ENCODE measurements at regions not wholly inside any gene's neighbourhood (a gene's known extent, or its start where the extent isn't known, plus 50 kb on each side); places are given as distances from the start of the nearest gene placed in this dataset.

- no peak for DNase-seq
These were observed 516.4 kb downstream of the RPS24 start for GRCh38 chr10:78550090-78550489.

- DNase-seq: no peak
These were observed 517.1 kb downstream of the RPS24 start for GRCh38 chr10:78550716-78551115.

GRCh38 chr10:78551184-78552005, 517.4 kb upstream of the ZMIZ1 start:
- DNase-seq: no peak

- DNase-seq: no peak
These were observed 516.4 kb upstream of the ZMIZ1 start for GRCh38 chr10:78552261-78552811.

GRCh38 chr10:78553792-78554191, 515.0 kb upstream of the ZMIZ1 start:
- no peak for DNase-seq

- DNase-seq: no peak
These were observed 513.6 kb upstream of the ZMIZ1 start for GRCh38 chr10:78555128-78555527.

GRCh38 chr10:78556705-78557432, 511.9 kb upstream of the ZMIZ1 start:
- DNase-seq: no peak

- no peak for DNase-seq
These were observed 511.3 kb upstream of the ZMIZ1 start for GRCh38 chr10:78557433-78557925.

GRCh38 chr10:78559661-78560340, 509.0 kb upstream of the ZMIZ1 start:
- DNase-seq: no peak

- DNase-seq: no peak
These were observed 508.5 kb upstream of the ZMIZ1 start for GRCh38 chr10:78560341-78560688.

GRCh38 chr10:78563314-78563713, 505.5 kb upstream of the ZMIZ1 start:
- DNase-seq: no peak

- no peak for DNase-seq
These were observed 502.9 kb upstream of the ZMIZ1 start for GRCh38 chr10:78565841-78566240.

GRCh38 chr10:78566284-78567111, 502.3 kb upstream of the ZMIZ1 start:
- DNase-seq: no peak

- no peak for DNase-seq
These were observed 500.9 kb upstream of the ZMIZ1 start for GRCh38 chr10:78567680-78568455.

- no peak for DNase-seq
These were observed 500.1 kb upstream of the ZMIZ1 start for GRCh38 chr10:78568620-78569019.

- DNase-seq: no peak
These were observed 498.0 kb upstream of the ZMIZ1 start for GRCh38 chr10:78570633-78571235.

- DNase-seq: no peak
These were observed 497.5 kb upstream of the ZMIZ1 start for GRCh38 chr10:78571286-78571685.

GRCh38 chr10:78571891-78572290, 496.9 kb upstream of the ZMIZ1 start:
- DNase-seq: no peak

- DNase-seq: no peak
These were observed 496.2 kb upstream of the ZMIZ1 start for GRCh38 chr10:78572565-78572964.

- DNase-seq: no peak
These were observed 494.2 kb upstream of the ZMIZ1 start for GRCh38 chr10:78574547-78574946.

GRCh38 chr10:78575400-78575799, 493.4 kb upstream of the ZMIZ1 start:
- no peak for DNase-seq

Measured in NCI-H1694 (cell line).